ENCODE measurements at regions not wholly inside any gene's neighbourhood (a gene's known extent, or its start where the extent isn't known, plus 50 kb on each side); places are given as distances from the start of the nearest gene placed in this dataset.

DNA sequence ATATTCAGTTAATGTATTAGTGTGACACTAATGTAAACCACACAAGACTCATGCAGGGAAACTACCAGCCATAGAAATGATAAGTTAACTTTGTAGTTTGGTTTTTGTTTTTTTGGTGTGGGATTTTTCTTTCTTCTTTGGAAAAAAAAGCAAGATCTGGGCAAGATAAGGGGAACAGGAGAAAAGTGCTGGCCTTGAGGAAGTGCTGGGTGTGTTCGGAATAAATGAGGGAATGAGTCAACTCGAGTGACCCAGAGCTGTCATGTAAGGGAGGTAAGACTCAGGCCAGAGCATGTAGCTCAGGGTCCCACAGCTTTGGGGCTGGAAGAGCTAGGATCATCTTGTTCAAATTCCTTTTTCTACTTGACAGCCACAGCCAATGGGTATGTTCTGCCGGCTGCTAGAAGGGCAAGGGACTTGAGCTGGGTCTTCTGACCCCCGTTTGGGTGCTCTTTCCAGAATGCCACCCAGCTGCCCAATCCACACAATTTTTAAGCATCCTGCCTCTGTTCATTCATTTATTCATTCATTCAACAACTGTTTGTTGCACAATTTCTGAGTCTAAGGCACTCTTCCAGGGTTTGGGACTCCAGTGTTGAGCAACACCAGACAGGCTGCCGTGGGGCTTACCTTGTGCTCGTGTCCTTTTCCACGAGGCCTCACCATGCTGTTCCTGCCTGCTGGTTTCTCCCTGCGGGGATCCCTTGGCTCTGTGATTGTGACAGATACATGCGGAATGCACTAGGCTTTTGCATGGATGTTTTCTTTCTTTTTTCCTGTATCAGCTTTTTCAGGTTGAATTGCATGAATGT, 54.5 kb downstream of the CLDN34 start:
- no peak overlapping the region for H3K27ac ChIP-seq
- no peaks in the 10 kb centered on the region for H3K36me3 ChIP-seq (ENCODE audit: insufficient read depth, low read length)
- DNase-seq (ENCODE audit: low read depth, low spot score) = no peak
- no peak overlapping the region for H3K4me3 ChIP-seq
- TF ChIP-seq FOXP2 (optimal IDR thresholded peaks at IDR 0.05; ENCODE audit: control extremely low read depth, extremely low read length, insufficient read depth) (no peak), EZH2 (IDR thresholded peaks at IDR 0.05) (no peak), POLR2AphosphoS5 (IDR thresholded peaks at IDR 0.05; ENCODE audit: borderline replicate concordance, low read depth, low read length) (no peak)
- H3K9me3 ChIP-seq (ENCODE audit: low read depth, low read length) = no peaks in the 10 kb centered on the region
- no peak overlapping the region for H3K9ac ChIP-seq (ENCODE audit: insufficient read length)

DNA sequence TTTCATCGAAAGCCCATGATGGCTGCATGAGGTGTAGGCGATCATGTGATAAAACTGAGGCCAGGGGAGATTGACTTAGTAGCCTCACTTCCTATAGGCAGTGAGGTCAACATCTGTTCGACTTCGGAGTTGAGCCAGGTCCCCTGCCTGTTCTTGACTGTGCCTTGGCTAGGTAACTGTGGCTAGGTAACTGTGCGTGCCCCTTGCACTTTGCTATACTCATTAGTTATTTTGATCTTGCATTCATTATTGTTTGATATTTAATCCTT, 55.0 kb downstream of the CLDN34 start:
- Histone ChIP-seq H3K36me3 (ENCODE audit: insufficient read depth, low read length) (no peaks in the 10 kb centered on the region), H3K9ac (ENCODE audit: insufficient read length) (no peak overlapping the region), H3K27ac (no peak overlapping the region), H3K9me3 (ENCODE audit: low read depth, low read length) (no peaks in the 10 kb centered on the region), H3K4me3 (no peak overlapping the region)
- TF ChIP-seq EZH2 (IDR thresholded peaks at IDR 0.05) (no peak), FOXP2 (optimal IDR thresholded peaks at IDR 0.05; ENCODE audit: control extremely low read depth, extremely low read length, insufficient read depth) (no peak), POLR2AphosphoS5 (IDR thresholded peaks at IDR 0.05; ENCODE audit: borderline replicate concordance, low read depth, low read length) (no peak)
- no peak for DNase-seq (ENCODE audit: low read depth, low spot score)

DNA sequence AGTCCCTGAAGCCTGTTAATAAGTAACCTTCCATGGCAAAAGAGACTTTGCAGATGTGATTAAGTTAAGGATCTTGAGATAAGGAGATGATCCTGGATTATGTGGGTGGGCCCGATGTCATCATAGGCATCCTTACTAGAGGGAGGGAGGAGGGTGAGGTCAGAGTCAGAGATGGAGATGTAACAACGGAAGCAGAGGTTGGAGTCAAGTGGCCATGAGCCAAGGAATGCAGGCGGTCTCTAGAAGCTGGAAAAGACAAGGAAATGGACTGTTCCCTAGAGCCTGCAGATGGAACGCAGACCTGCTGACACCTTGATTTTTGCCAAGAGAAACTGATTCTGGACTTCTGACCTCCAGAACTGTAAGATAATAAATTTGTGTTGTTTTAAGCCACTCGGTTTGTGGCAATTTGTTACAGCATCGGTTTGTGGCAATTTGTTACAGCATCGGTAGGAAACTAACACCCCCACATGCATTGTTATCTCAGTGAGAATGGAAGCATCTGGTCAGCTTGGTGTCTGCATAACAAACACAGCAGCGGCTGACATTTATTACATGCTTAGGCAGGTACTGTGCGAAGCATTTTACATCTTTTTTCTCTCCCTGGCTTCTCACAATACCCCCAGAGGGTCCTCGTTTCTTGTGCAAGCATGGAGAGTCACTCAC, 55.6 kb downstream of the CLDN34 start:
- H3K4me3 ChIP-seq = no peak overlapping the region

DNA sequence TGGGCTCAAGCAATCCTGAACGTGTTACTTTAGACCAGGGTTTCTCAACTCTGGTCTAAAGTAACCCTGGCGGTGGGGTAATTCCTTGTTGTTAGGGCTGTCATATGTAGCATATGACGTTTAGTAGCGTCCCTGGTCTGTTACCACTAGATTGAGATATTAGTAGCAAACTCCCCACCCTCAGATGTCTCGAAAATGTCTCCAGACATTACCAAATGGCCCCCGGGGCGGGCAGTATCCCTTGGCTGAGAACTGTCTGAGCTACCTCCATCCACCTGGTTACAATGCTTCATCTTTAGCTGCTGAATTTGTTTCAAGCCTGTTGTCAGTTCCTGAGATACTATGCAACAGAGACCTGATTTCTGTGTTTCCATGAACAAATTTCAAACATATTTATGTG, 56.7 kb downstream of the CLDN34 start:
- Histone ChIP-seq H3K9ac (ENCODE audit: insufficient read length) (no peak overlapping the region), H3K9me3 (ENCODE audit: low read depth, low read length) (no peaks in the 10 kb centered on the region), H3K27ac (no peak overlapping the region), H3K36me3 (ENCODE audit: insufficient read depth, low read length) (no peaks in the 10 kb centered on the region), H3K4me3 (no peak overlapping the region)
- TF ChIP-seq EZH2 (IDR thresholded peaks at IDR 0.05) (no peak), FOXP2 (optimal IDR thresholded peaks at IDR 0.05; ENCODE audit: control extremely low read depth, extremely low read length, insufficient read depth) (no peak), POLR2AphosphoS5 (IDR thresholded peaks at IDR 0.05; ENCODE audit: borderline replicate concordance, low read depth, low read length) (no peak)
- no peak for DNase-seq (ENCODE audit: low read depth, low spot score)

More for the DNA sequence above, 55.6 kb downstream of the CLDN34 start:
- Histone ChIP-seq H3K36me3 (ENCODE audit: insufficient read depth, low read length) (no peaks in the 10 kb centered on the region), H3K27ac (no peak overlapping the region), H3K9me3 (ENCODE audit: low read depth, low read length) (no peaks in the 10 kb centered on the region), H3K9ac (ENCODE audit: insufficient read length) (no peak overlapping the region)
- TF ChIP-seq FOXP2 (optimal IDR thresholded peaks at IDR 0.05; ENCODE audit: control extremely low read depth, extremely low read length, insufficient read depth) = no peak
- no peak for TF ChIP-seq EZH2 (IDR thresholded peaks at IDR 0.05)
- TF ChIP-seq POLR2AphosphoS5 (IDR thresholded peaks at IDR 0.05; ENCODE audit: borderline replicate concordance, low read depth, low read length) = no peak
- DNase-seq (ENCODE audit: low read depth, low spot score) = no peak

DNA sequence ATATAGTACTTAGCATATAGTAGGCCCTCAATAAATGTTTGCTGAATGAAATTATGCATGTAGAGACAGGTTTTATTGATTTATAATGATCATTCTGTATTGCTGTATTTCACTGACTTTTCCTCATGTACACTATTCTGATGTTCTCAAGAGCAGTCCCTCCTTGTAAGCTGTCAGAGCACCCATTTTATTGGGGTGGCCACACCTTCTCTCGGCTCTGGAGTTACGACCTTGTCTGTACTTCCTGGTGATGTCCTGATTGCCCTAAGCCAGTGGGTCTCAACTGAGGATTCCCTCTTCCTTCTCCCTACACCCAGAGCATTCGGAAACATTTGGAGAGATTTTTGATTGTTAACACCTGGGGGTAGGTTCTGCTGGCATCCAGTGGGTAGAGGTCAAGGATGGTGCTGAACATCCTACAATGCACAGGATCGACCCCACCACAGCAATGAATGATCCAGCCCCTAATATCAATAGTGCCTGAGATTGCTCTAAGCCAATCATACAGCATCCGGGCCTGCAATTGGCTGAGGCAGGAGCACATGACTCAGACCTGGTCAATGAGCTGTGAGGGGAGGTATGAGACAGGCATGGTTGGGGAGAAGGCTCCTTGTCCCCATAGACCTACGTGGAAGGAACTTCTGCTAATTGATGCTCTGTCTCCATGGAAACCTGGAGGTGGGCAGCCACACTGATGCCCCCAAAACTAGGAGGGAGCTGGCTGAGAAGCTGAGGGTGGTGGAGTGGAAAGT, 58.8 kb downstream of the CLDN34 start:
- no peak for DNase-seq (ENCODE audit: low read depth, low spot score)
- TF ChIP-seq POLR2AphosphoS5 (IDR thresholded peaks at IDR 0.05; ENCODE audit: borderline replicate concordance, low read depth, low read length) = no peak
- TF ChIP-seq FOXP2 (optimal IDR thresholded peaks at IDR 0.05; ENCODE audit: control extremely low read depth, extremely low read length, insufficient read depth) = no peak
- no peak for TF ChIP-seq EZH2 (IDR thresholded peaks at IDR 0.05)
- no peak overlapping the region for H3K4me3 ChIP-seq

DNA sequence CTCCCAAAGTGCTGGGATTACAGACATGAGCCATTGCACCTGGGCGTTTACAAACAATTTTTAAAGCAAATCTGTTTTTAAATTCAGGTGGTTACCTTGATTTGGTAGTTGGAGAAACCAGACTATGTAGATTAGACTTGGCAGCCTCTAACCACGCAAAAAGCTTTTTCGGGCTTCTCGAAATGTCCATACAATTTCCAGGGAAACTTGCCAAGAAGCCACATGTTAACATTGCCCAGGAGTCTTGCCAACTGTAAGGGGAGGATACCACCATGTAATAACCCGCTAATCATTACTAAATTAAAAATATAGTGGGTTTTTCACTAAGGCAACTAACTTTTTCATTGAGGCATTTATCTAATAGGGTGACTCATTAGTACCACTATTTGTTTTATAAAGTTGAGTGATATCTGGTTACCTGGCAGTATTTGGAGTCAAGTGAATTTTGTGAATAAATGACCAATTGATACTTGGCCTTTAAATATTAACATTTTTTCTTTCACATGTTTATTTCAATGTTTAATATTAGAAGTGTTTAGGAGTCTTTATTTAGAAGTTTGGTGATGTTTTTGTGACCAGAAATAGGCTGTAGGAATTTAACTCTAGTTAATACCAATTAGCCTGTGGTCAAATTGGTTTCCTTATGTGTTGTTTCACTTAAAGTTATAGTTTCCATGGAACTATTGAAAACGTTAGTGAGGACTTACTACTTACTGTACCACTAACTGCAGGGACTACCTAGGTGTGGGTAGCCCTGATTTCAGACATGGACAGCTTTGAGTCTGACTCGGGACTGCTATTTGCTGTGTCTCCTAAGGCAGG, 61.3 kb downstream of the CLDN34 start:
- H3K27ac ChIP-seq = no peak overlapping the region
- H3K9me3 ChIP-seq (ENCODE audit: low read depth, low read length) = no peaks in the 10 kb centered on the region
- no peak overlapping the region for H3K4me3 ChIP-seq

More for the DNA sequence above, 58.8 kb downstream of the CLDN34 start:
- Histone ChIP-seq H3K27ac (no peak overlapping the region), H3K9ac (ENCODE audit: insufficient read length) (no peak overlapping the region), H3K9me3 (ENCODE audit: low read depth, low read length) (no peaks in the 10 kb centered on the region), H3K36me3 (ENCODE audit: insufficient read depth, low read length) (no peaks in the 10 kb centered on the region)

DNA sequence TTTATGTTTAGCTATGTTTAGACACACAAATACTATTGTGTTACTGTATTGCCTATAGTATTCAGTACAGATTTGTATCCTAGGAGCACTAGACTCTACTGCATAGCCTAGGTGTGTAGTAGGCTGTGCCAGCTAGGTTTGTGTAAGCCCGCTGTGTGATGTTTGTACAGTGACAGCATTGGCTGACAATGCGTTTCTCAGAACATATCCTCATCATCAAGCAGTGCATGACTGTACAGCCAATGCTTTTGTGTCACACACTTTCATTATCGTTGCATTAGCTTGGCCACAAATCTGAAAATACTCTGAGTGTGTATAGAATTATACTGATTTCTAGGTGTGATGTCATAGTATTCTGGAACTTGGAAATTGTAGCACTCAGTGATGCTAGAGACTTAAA, 63.4 kb downstream of the CLDN34 start:
- Histone ChIP-seq H3K9me3 (ENCODE audit: low read depth, low read length) (no peaks in the 10 kb centered on the region), H3K9ac (ENCODE audit: insufficient read length) (no peak overlapping the region), H3K36me3 (ENCODE audit: insufficient read depth, low read length) (no peaks in the 10 kb centered on the region), H3K27ac (no peak overlapping the region), H3K4me3 (no peak overlapping the region)
- no peak for TF ChIP-seq POLR2AphosphoS5 (IDR thresholded peaks at IDR 0.05; ENCODE audit: borderline replicate concordance, low read depth, low read length)
- TF ChIP-seq FOXP2 (optimal IDR thresholded peaks at IDR 0.05; ENCODE audit: control extremely low read depth, extremely low read length, insufficient read depth) = no peak
- no peak for TF ChIP-seq EZH2 (IDR thresholded peaks at IDR 0.05)
- no peak for DNase-seq (ENCODE audit: low read depth, low spot score)

More for the DNA sequence above, 61.3 kb downstream of the CLDN34 start:
- TF ChIP-seq POLR2AphosphoS5 (IDR thresholded peaks at IDR 0.05; ENCODE audit: borderline replicate concordance, low read depth, low read length) (no peak), EZH2 (IDR thresholded peaks at IDR 0.05) (no peak)
- Histone ChIP-seq H3K36me3 (ENCODE audit: insufficient read depth, low read length) (no peaks in the 10 kb centered on the region), H3K9ac (ENCODE audit: insufficient read length) (no peak overlapping the region)
- DNase-seq (ENCODE audit: low read depth, low spot score) = no peak

DNA sequence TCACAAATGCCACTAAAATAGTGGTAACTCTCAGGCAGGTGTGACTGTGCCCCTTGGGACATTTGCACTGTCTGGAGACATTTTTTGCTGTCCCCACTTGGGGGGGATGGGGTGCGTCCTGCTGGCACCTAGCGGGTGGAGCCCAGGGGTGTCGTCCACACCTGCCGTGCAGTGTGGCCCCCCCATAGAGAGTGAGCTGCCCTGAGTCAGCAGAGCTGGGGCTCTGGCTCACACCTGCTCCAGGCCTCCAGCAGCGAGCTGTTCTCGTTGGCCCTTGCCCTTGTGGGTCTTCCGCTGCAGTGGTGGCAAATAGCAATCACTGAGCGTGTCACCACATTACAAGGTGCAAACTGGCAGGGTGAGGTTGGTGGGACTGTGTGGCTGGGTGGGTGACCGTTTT, 64.6 kb downstream of the CLDN34 start:
- Histone ChIP-seq H3K9me3 (ENCODE audit: low read depth, low read length) (no peaks in the 10 kb centered on the region), H3K4me3 (no peak overlapping the region), H3K27ac (no peak overlapping the region), H3K36me3 (ENCODE audit: insufficient read depth, low read length) (no peaks in the 10 kb centered on the region), H3K9ac (ENCODE audit: insufficient read length) (no peak overlapping the region)
- no peak for DNase-seq (ENCODE audit: low read depth, low spot score)
- TF ChIP-seq EZH2 (IDR thresholded peaks at IDR 0.05) = no peak
- TF ChIP-seq POLR2AphosphoS5 (IDR thresholded peaks at IDR 0.05; ENCODE audit: borderline replicate concordance, low read depth, low read length) = no peak
- no peak for TF ChIP-seq FOXP2 (optimal IDR thresholded peaks at IDR 0.05; ENCODE audit: control extremely low read depth, extremely low read length, insufficient read depth)

Measured in SK-N-MC (cell line).